GM23248 (cell line): ENCODE measurements at regions not wholly inside any gene's neighbourhood (a gene's known extent, or its start where the extent isn't known, plus 50 kb on each side); places are given as distances from the start of the nearest gene placed in this dataset.

ENCODE experiments used
- DNase-seq: peaks from one replicate; pipeline ENCODE4 v3.0.0-alpha.2; 2015
- H2AFZ ChIP-seq: fragments of 200-600 bp; sonication (generic); 2 replicates; pipeline ENCODE4 v1.6.1; 2016; ENCODE audit warnings: antibody characterized with exemption
- H3F3A ChIP-seq: fragments of 200-600 bp; sonication (generic); 2 replicates; pipeline ENCODE4 v1.6.1; 2016; ENCODE audit warnings: mild to moderate bottlenecking, antibody characterized with exemption, mixed run types; ENCODE audit not compliant: insufficient read depth
- H3K27ac ChIP-seq: fragments of 200-600 bp; sonication (generic); 2 replicates; pipeline ENCODE4 v1.5.1; 2016; ENCODE audit warnings: mild to moderate bottlenecking
- H3K27me3 ChIP-seq: fragments of 200-600 bp; sonication (generic); replicated peaks from 2 replicates; pipeline ENCODE4 v1.6.1; 2016; ENCODE audit warnings: mild to moderate bottlenecking; ENCODE audit not compliant: insufficient read depth
- H3K36me3 ChIP-seq: fragments of 200-600 bp; sonication (generic); 2 replicates; pipeline ENCODE4 v1.6.1; 2016; ENCODE audit warnings: low read depth, mild to moderate bottlenecking
- H3K4me1 ChIP-seq: fragments of 200-600 bp; sonication (generic); 2 replicates; pipeline ENCODE4 v1.6.1; 2016; ENCODE audit warnings: mild to moderate bottlenecking; ENCODE audit not compliant: insufficient read depth
- H3K4me2 ChIP-seq: fragments of 200-600 bp; sonication (generic); one replicate; pipeline ENCODE4 v1.6.1; 2016; ENCODE audit warnings: mild to moderate bottlenecking; ENCODE audit not compliant: unreplicated experiment
- H3K4me3 ChIP-seq: fragments of 200-600 bp; sonication (generic); 2 replicates; pipeline ENCODE4 v1.5.1; 2016; ENCODE audit warnings: mild to moderate bottlenecking
- H3K79me2 ChIP-seq: fragments of 200-600 bp; sonication (generic); 2 replicates; pipeline ENCODE4 v1.6.1; 2016; ENCODE audit warnings: mild to moderate bottlenecking; ENCODE audit not compliant: insufficient read depth
- H3K9ac ChIP-seq: fragments of 200-600 bp; sonication (generic); 2 replicates; pipeline ENCODE4 v1.6.1; 2016; ENCODE audit warnings: mild to moderate bottlenecking
- H3K9me2 ChIP-seq: fragments of 200-600 bp; sonication (generic); 2 replicates; pipeline ENCODE4 v1.6.1; 2016; ENCODE audit warnings: mixed run types, mild to moderate bottlenecking, moderate library complexity; ENCODE audit not compliant: insufficient read depth
- H3K9me3 ChIP-seq: fragments of 200-600 bp; sonication (generic); one replicate; pipeline ENCODE4 v1.6.1; 2017; ENCODE audit warnings: low read depth
- H4K20me1 ChIP-seq: fragments of 200-600 bp; sonication (generic); 2 replicates; pipeline ENCODE4 v1.6.0; 2016; ENCODE audit not compliant: insufficient read depth
- EZH2 ChIP-seq: fragments of 200-600 bp; sonication (generic); IDR thresholded peaks from 2 replicates; pipeline ENCODE4 v1.6.1; 2018; ENCODE audit warnings: antibody characterized with exemption, mild to moderate bottlenecking; ENCODE audit not compliant: insufficient read depth, poor library complexity, severe bottlenecking
- EZH2phosphoT487 ChIP-seq: fragments of 200-600 bp; sonication (generic); IDR thresholded peaks from 2 replicates; pipeline ENCODE4 v1.6.1; 2018; ENCODE audit warnings: antibody characterized with exemption, moderate library complexity, mild to moderate bottlenecking, low read depth; ENCODE audit not compliant: insufficient read depth
- WGBS, 2 experiments: methylation state at CpG; one replicate each; pipeline ENCODE4 v1.1.6; 2015 to 2017; ENCODE audit warnings: low lambda C conversion rate in 2 of 2, low coverage in 1 of 2; ENCODE audit errors: missing lambda C conversion rate in 2 of 2; 5-methylcytosine and 5-hydroxymethylcytosine counted together
- in situ Hi-C: fragments of 300-500 bp; cut with MboI; formaldehyde crosslinking; loops from 2 replicates; pipeline ENCODE4 v1.15.0; 2020

- no peak overlapping the region for H3K27ac ChIP-seq
- no peaks in the 10 kb centered on the region for H3K27me3 ChIP-seq
- 59 to 69% methylated on average over 4 of the region's 4 CpGs for WGBS, 2 experiments
- no peaks in the 10 kb centered on the region for H3K79me2 ChIP-seq
- no peak overlapping the region for H3K4me3 ChIP-seq
- H3K9ac ChIP-seq: no peak overlapping the region
- no peak for DNase-seq
- no peak overlapping the region for H3K4me2 ChIP-seq
- in situ Hi-C loops: no loop called here
- H3F3A ChIP-seq: no peaks in the 10 kb centered on the region
- no peaks in the 10 kb centered on the region for H3K36me3 ChIP-seq
- no peak overlapping the region for H2AFZ ChIP-seq
- H3K4me1 ChIP-seq: no peaks in the 10 kb centered on the region
- TF ChIP-seq EZH2: no peak
- TF ChIP-seq EZH2phosphoT487: no peak
- no peaks in the 10 kb centered on the region for H3K9me2 ChIP-seq
- H4K20me1 ChIP-seq: no peaks in the 10 kb centered on the region
- no peaks in the 10 kb centered on the region for H3K9me3 ChIP-seq
Observed at GRCh38 chr16:79532273-79532672, 68.3 kb downstream of the MAF start.

- TF ChIP-seq EZH2phosphoT487 (no peak), EZH2 (no peak)
- Histone ChIP-seq H3K27ac (no peak overlapping the region), H3K4me1 (no peaks in the 10 kb centered on the region), H3K79me2 (no peaks in the 10 kb centered on the region), H3K36me3 (no peaks in the 10 kb centered on the region), H4K20me1 (no peaks in the 10 kb centered on the region), H3K27me3 (no peaks in the 10 kb centered on the region), H3K4me2 (no peak overlapping the region), H3F3A (no peaks in the 10 kb centered on the region), H3K9ac (no peak overlapping the region), H3K9me3 (no peaks in the 10 kb centered on the region), H3K4me3 (no peak overlapping the region), H2AFZ (no peak overlapping the region), H3K9me2 (no peaks in the 10 kb centered on the region)
- WGBS, 2 experiments: 0 to 5% methylated on average over 2 of the region's 2 CpGs
- DNase-seq: no peak
- in situ Hi-C loops: no loop called here
Observed at GRCh38 chr16:79528338-79528737, 72.2 kb downstream of the MAF start.

GRCh38 chr16:79523971-79524370 is 76.6 kb downstream of the MAF start:
- H3F3A ChIP-seq: no peaks in the 10 kb centered on the region
- H4K20me1 ChIP-seq: no peaks in the 10 kb centered on the region
- in situ Hi-C loops: no loop called here
- no peak overlapping the region for H3K4me3 ChIP-seq
- TF ChIP-seq EZH2 (no peak), EZH2phosphoT487 (no peak)
- no peak overlapping the region for H3K9ac ChIP-seq
- no peaks in the 10 kb centered on the region for H3K9me2 ChIP-seq
- no peak for DNase-seq
- no peaks in the 10 kb centered on the region for H3K4me1 ChIP-seq
- no peaks in the 10 kb centered on the region for H3K36me3 ChIP-seq
- no peaks in the 10 kb centered on the region for H3K27me3 ChIP-seq
- no peak overlapping the region for H3K27ac ChIP-seq
- WGBS, 2 experiments: 45 to 48% methylated on average over 9 of the region's 9 CpGs
- H3K79me2 ChIP-seq: no peaks in the 10 kb centered on the region
- no peak overlapping the region for H3K4me2 ChIP-seq
- H3K9me3 ChIP-seq: no peaks in the 10 kb centered on the region
- no peak overlapping the region for H2AFZ ChIP-seq

GRCh38 chr16:79519448-79519847 is 81.1 kb downstream of the MAF start:
- Histone ChIP-seq H3K4me1 (no peaks in the 10 kb centered on the region), H3K4me3 (no peak overlapping the region), H3K9ac (no peak overlapping the region), H3K27ac (no peak overlapping the region), H4K20me1 (no peaks in the 10 kb centered on the region), H2AFZ (no peak overlapping the region), H3K9me3 (no peaks in the 10 kb centered on the region), H3K27me3 (no peaks in the 10 kb centered on the region), H3K79me2 (no peaks in the 10 kb centered on the region), H3K4me2 (no peak overlapping the region), H3F3A (no peaks in the 10 kb centered on the region), H3K36me3 (no peaks in the 10 kb centered on the region), H3K9me2 (no peaks in the 10 kb centered on the region)
- WGBS, 2 experiments: 54 to 68% methylated on average over 11 of the region's 11 CpGs
- in situ Hi-C loops: no loop called here
- DNase-seq: no peak
- TF ChIP-seq EZH2phosphoT487: no peak
- no peak for TF ChIP-seq EZH2

GRCh38 chr16:79517156-79517555 is 83.4 kb downstream of the MAF start:
- H3K9me2 ChIP-seq: no peaks in the 10 kb centered on the region
- H3K9me3 ChIP-seq: no peaks in the 10 kb centered on the region
- in situ Hi-C loops: no loop called here
- TF ChIP-seq EZH2 (no peak), EZH2phosphoT487 (no peak)
- no peaks in the 10 kb centered on the region for H3K36me3 ChIP-seq
- H3K79me2 ChIP-seq: no peaks in the 10 kb centered on the region
- H3K9ac ChIP-seq: no peak overlapping the region
- H3K4me2 ChIP-seq: no peak overlapping the region
- H3K27ac ChIP-seq: no peak overlapping the region
- H2AFZ ChIP-seq: no peak overlapping the region
- no peak overlapping the region for H3K4me3 ChIP-seq
- WGBS, 2 experiments: 0 to 1% methylated on average over 2 of the region's 2 CpGs
- DNase-seq: no peak
- H3K27me3 ChIP-seq: no peaks in the 10 kb centered on the region
- H4K20me1 ChIP-seq: no peaks in the 10 kb centered on the region
- no peaks in the 10 kb centered on the region for H3K4me1 ChIP-seq
- H3F3A ChIP-seq: no peaks in the 10 kb centered on the region
